Loucy (cell line): ENCODE measurements at regions not wholly inside any gene's neighbourhood (a gene's known extent, or its start where the extent isn't known, plus 50 kb on each side); places are given as distances from the start of the nearest gene placed in this dataset.
A peak's percentile ranks its signal among the peaks of the same experiment; 100 is the strongest.

ENCODE experiments used
- H2AFZ ChIP-seq: fragments of 200-600 bp; sonication (generic); 2 replicates; pipeline ENCODE4 v1.6.0; 2016; ENCODE audit warnings: antibody characterized with exemption, mild to moderate bottlenecking, low read length, moderate library complexity
- H3F3A ChIP-seq: fragments of 200-600 bp; 2 replicates; pipeline ENCODE4 v1.6.0; 2016; ENCODE audit warnings: antibody characterized with exemption, low read depth, mild to moderate bottlenecking
- H3K27me3 ChIP-seq: fragments of 200-600 bp; sonication (generic); 2 replicates; pipeline ENCODE4 v1.6.1; 2014; ENCODE audit warnings: low read length, mild to moderate bottlenecking; ENCODE audit not compliant: insufficient read depth, poor library complexity, severe bottlenecking
- H3K36me3 ChIP-seq: fragments of 200-600 bp; sonication (generic); 2 replicates; pipeline ENCODE4 v1.6.1; 2016; ENCODE audit warnings: low read length; ENCODE audit not compliant: insufficient read depth
- H3K4me1 ChIP-seq: fragments of 200-600 bp; sonication (generic); 2 replicates; pipeline ENCODE4 v1.5.1; 2014; ENCODE audit warnings: low read length, mild to moderate bottlenecking; ENCODE audit not compliant: insufficient read depth, poor library complexity, severe bottlenecking
- H3K4me2 ChIP-seq: fragments of 200-600 bp; sonication (generic); 2 replicates; pipeline ENCODE4 v1.6.0; 2014; ENCODE audit warnings: antibody characterized with exemption, low read length, low read depth, mild to moderate bottlenecking; ENCODE audit not compliant: poor library complexity, severe bottlenecking
- H3K4me3 ChIP-seq: fragments of 200-600 bp; sonication (generic); 2 replicates; pipeline ENCODE4 v1.5.1; 2014; ENCODE audit warnings: low read length, mild to moderate bottlenecking, mixed read lengths; ENCODE audit not compliant: poor library complexity, severe bottlenecking
- H3K79me2 ChIP-seq: fragments of 200-600 bp; sonication (generic); 2 replicates; pipeline ENCODE4 v1.6.1; 2014; ENCODE audit warnings: low read length; ENCODE audit not compliant: insufficient read depth
- H3K9ac ChIP-seq: fragments of 200-600 bp; sonication (generic); 2 replicates; pipeline ENCODE4 v1.6.0; 2014; ENCODE audit warnings: mild to moderate bottlenecking, low read depth, low read length, moderate library complexity; ENCODE audit not compliant: poor library complexity, severe bottlenecking
- H3K9me2 ChIP-seq: fragments of 200-600 bp; sonication (generic); replicated peaks from 2 replicates; pipeline ENCODE4 v1.6.1; 2016; ENCODE audit warnings: low read depth, low read length, mixed read lengths
- H3K9me3 ChIP-seq: fragments of 200-600 bp; sonication (generic); 2 replicates; pipeline ENCODE4 v1.6.1; 2014; ENCODE audit warnings: mild to moderate bottlenecking, antibody characterized with exemption, low read length, low read depth; ENCODE audit not compliant: insufficient read depth
- H4K20me1 ChIP-seq: fragments of 200-600 bp; sonication (generic); 2 replicates; pipeline ENCODE4 v1.6.0; 2014; ENCODE audit warnings: antibody characterized with exemption, low read length, mild to moderate bottlenecking; ENCODE audit not compliant: insufficient read depth, poor library complexity, severe bottlenecking
- CTCF ChIP-seq: fragments of 200-600 bp; sonication (generic); conservative IDR thresholded peaks from 2 replicates; pipeline ENCODE4 v1.5.1; 2014; ENCODE audit warnings: mild to moderate bottlenecking, antibody characterized with exemption, low read length
- EZH2phosphoT487 ChIP-seq: fragments of 200-600 bp; IDR thresholded peaks from 2 replicates; pipeline ENCODE4 v1.6.1; 2018; ENCODE audit warnings: antibody characterized with exemption, mild to moderate bottlenecking, moderate library complexity, borderline replicate concordance

GRCh38 chr12:67804168-67804567 lies 155.6 kb downstream of the DYRK2 start:
- no peak for TF ChIP-seq EZH2phosphoT487
- TF ChIP-seq CTCF: no peak
- no peaks in the 10 kb centered on the region for H3K9me3 ChIP-seq

GRCh38 chr12:67807814-67808213 lies 159.3 kb downstream of the DYRK2 start:
- no peaks in the 10 kb centered on the region for H3K36me3 ChIP-seq
- H3K9me3 ChIP-seq: no peaks in the 10 kb centered on the region
- H4K20me1 ChIP-seq: no peaks in the 10 kb centered on the region
- no peaks in the 10 kb centered on the region for H3K27me3 ChIP-seq
- TF ChIP-seq CTCF (no peak), EZH2phosphoT487 (no peak)
- H3K79me2 ChIP-seq: no peaks in the 10 kb centered on the region
- no peak overlapping the region for H2AFZ ChIP-seq
- no peak overlapping the region for H3K9ac ChIP-seq
- H3K9me2 ChIP-seq: no peaks in the 10 kb centered on the region
- H3F3A ChIP-seq: no peaks in the 10 kb centered on the region
- peaks cover 26% of the 10 kb centered on the region for H3K4me1 ChIP-seq
- no peak overlapping the region for H3K4me2 ChIP-seq
- H3K4me3 ChIP-seq: no peak overlapping the region

More at GRCh38 chr12:67804168-67804567, 155.6 kb downstream of the DYRK2 start:
- H2AFZ ChIP-seq: no peak overlapping the region
- no peak overlapping the region for H3K9ac ChIP-seq
- no peaks in the 10 kb centered on the region for H3F3A ChIP-seq
- peaks cover 19% of the 10 kb centered on the region for H3K4me1 ChIP-seq
- H4K20me1 ChIP-seq: no peaks in the 10 kb centered on the region
- no peak overlapping the region for H3K4me3 ChIP-seq
- no peaks in the 10 kb centered on the region for H3K36me3 ChIP-seq
- no peaks in the 10 kb centered on the region for H3K79me2 ChIP-seq
- H3K4me2 ChIP-seq: peak overlapping the region; percentile 50
- no peaks in the 10 kb centered on the region for H3K9me2 ChIP-seq
- H3K27me3 ChIP-seq: no peaks in the 10 kb centered on the region

GRCh38 chr12:67810166-67810565 lies 161.6 kb downstream of the DYRK2 start:
- Histone ChIP-seq H3K27me3 (no peaks in the 10 kb centered on the region), H2AFZ (no peak overlapping the region), H3K9me2 (0 out of 2 replicates have a peak, but pooled peaks cover 3% of the 10 kb centered on the region), H3K4me1 (peaks cover 7% of the 10 kb centered on the region), H4K20me1 (no peaks in the 10 kb centered on the region), H3K79me2 (no peaks in the 10 kb centered on the region), H3K4me2 (no peak overlapping the region), H3K9ac (no peak overlapping the region), H3F3A (no peaks in the 10 kb centered on the region), H3K9me3 (no peaks in the 10 kb centered on the region), H3K4me3 (no peak overlapping the region), H3K36me3 (no peaks in the 10 kb centered on the region)
- TF ChIP-seq EZH2phosphoT487: no peak
- no peak for TF ChIP-seq CTCF
